SK-N-MC (cell line): ENCODE measurements at regions not wholly inside any gene's neighbourhood (a gene's known extent, or its start where the extent isn't known, plus 50 kb on each side); places are given as distances from the start of the nearest gene placed in this dataset.

Experiments used
- EZH2 ChIP-seq: fragments of 200-600 bp; sonication (generic); IDR thresholded peaks from one replicate; pipeline ENCODE4 v1.6.1; 2017; ENCODE audit warnings: antibody characterized with exemption
- POLR2AphosphoS5 ChIP-seq: IDR thresholded peaks from 2 replicates; pipeline ENCODE4 v1.6.1; 2012; ENCODE audit warnings: mild to moderate bottlenecking, low read depth, low read length, borderline replicate concordance

DNA sequence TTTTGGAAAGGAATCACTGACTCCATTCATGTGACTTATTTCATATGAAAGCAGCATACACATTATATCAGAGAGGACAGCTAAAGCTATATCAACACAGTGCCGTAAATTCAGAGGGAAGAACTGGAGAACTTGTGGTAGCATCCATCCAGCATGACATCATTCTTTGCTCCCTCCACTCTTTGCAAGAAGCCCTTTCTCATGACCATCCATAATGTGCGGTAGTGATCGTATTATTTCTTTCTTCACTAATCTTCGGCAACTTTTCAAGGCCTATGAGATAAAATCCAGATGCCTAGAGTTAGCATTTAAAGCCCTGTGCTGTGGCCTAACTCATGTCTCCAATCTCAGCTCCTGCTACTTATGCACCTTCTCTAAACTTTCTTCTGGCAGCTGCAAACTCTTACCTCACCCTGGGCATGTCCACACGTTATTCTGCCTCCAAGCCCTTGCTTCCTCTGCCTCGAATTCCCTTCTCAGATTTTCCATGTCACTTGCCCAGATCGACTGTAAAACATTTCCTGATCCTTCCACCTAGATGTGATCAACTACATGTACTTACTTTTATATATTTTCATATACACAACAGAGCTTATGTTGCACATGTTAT lies 307.3 kb upstream of the SGCD start:
- TF ChIP-seq EZH2 (no peak), POLR2AphosphoS5 (no peak)
